ENCODE measurements at regions not wholly inside any gene's neighbourhood (a gene's known extent, or its start where the extent isn't known, plus 50 kb on each side); places are given as distances from the start of the nearest gene placed in this dataset.

- TF ChIP-seq EP300 (conservative IDR thresholded peaks at IDR 0.05; ENCODE audit: poor library complexity, severe bottlenecking) (no peak), EZH2 (IDR thresholded peaks at IDR 0.05; ENCODE audit: borderline replicate concordance, insufficient read depth, low read length, poor library complexity, severe bottlenecking) (no peak)
Observed at GRCh38 chr4:183838987-183839712, 66.0 kb upstream of the STOX2 start (continued).

GRCh38 chr4:183840311-183840710, 64.8 kb upstream of the STOX2 start:
- no peaks in the 10 kb centered on the region for H3K79me2 ChIP-seq (replicated peaks; ENCODE audit: insufficient read depth, low read length)
- H3K27me3 ChIP-seq (ENCODE audit: insufficient read depth, low read depth, low read length) = no peaks in the 10 kb centered on the region
- no peak overlapping the region for H2AFZ ChIP-seq (ENCODE audit: low read depth, low read length)
- H3K9me2 ChIP-seq (ENCODE audit: insufficient read depth, low read length) = no peaks in the 10 kb centered on the region
- no peak overlapping the region for H3K9ac ChIP-seq (ENCODE audit: low read length)
- H3K4me2 ChIP-seq (ENCODE audit: low read length) = no peak overlapping the region
- no peaks in the 10 kb centered on the region for H4K20me1 ChIP-seq (ENCODE audit: insufficient read depth)
- no peaks in the 10 kb centered on the region for H3F3A ChIP-seq (ENCODE audit: insufficient read depth, low read length, poor library complexity, severe bottlenecking)
- no peak overlapping the region for H3K27ac ChIP-seq (ENCODE audit: low read length)
- H3K9me3 ChIP-seq (ENCODE audit: low read length) = no peaks in the 10 kb centered on the region
- H3K36me3 ChIP-seq (ENCODE audit: insufficient read depth, low read length) = no peaks in the 10 kb centered on the region
- no peak for TF ChIP-seq POLR2AphosphoS5 (IDR thresholded peaks at IDR 0.05)
- TF ChIP-seq CTCF (IDR thresholded peaks at IDR 0.05; ENCODE audit: poor library complexity, severe bottlenecking) = peak; percentile 94
- no peak for TF ChIP-seq REST (IDR thresholded peaks at IDR 0.05; ENCODE audit: borderline replicate concordance)
- peak; percentile 99 for TF ChIP-seq SMC3 (conservative IDR thresholded peaks at IDR 0.05; ENCODE audit: poor library complexity)
- TF ChIP-seq EP300 (conservative IDR thresholded peaks at IDR 0.05; ENCODE audit: poor library complexity, severe bottlenecking) = peak; percentile 20
- no peak for TF ChIP-seq MXI1 (conservative IDR thresholded peaks at IDR 0.05; ENCODE audit: poor library complexity, severe bottlenecking)
- no peak for TF ChIP-seq TAF1 (IDR thresholded peaks at IDR 0.05; ENCODE audit: low read depth)
- peak; percentile 98 for TF ChIP-seq RAD21 (conservative IDR thresholded peaks at IDR 0.05)
- no peak for TF ChIP-seq EZH2 (IDR thresholded peaks at IDR 0.05; ENCODE audit: borderline replicate concordance, insufficient read depth, low read length, poor library complexity, severe bottlenecking)
- H3K4me3 ChIP-seq (ENCODE audit: low read length) = no peak overlapping the region

GRCh38 chr4:183841001-183841400, 64.1 kb upstream of the STOX2 start:
- Histone ChIP-seq H3K27ac (ENCODE audit: low read length) (no peak overlapping the region), H3K4me3 (ENCODE audit: low read length) (no peak overlapping the region), H3K9ac (ENCODE audit: low read length) (no peak overlapping the region), H3K9me3 (ENCODE audit: low read length) (no peaks in the 10 kb centered on the region), H3K9me2 (ENCODE audit: insufficient read depth, low read length) (no peaks in the 10 kb centered on the region), H3K27me3 (ENCODE audit: insufficient read depth, low read depth, low read length) (no peaks in the 10 kb centered on the region), H4K20me1 (ENCODE audit: insufficient read depth) (no peaks in the 10 kb centered on the region), H2AFZ (ENCODE audit: low read depth, low read length) (no peak overlapping the region), H3F3A (ENCODE audit: insufficient read depth, low read length, poor library complexity, severe bottlenecking) (no peaks in the 10 kb centered on the region), H3K79me2 (replicated peaks; ENCODE audit: insufficient read depth, low read length) (no peaks in the 10 kb centered on the region), H3K4me2 (ENCODE audit: low read length) (no peak overlapping the region), H3K36me3 (ENCODE audit: insufficient read depth, low read length) (no peaks in the 10 kb centered on the region)
- no peak for TF ChIP-seq REST (IDR thresholded peaks at IDR 0.05; ENCODE audit: borderline replicate concordance)
- no peak for TF ChIP-seq POLR2AphosphoS5 (IDR thresholded peaks at IDR 0.05)
- TF ChIP-seq RAD21 (conservative IDR thresholded peaks at IDR 0.05) = no peak
- no peak for TF ChIP-seq MXI1 (conservative IDR thresholded peaks at IDR 0.05; ENCODE audit: poor library complexity, severe bottlenecking)
- no peak for TF ChIP-seq EZH2 (IDR thresholded peaks at IDR 0.05; ENCODE audit: borderline replicate concordance, insufficient read depth, low read length, poor library complexity, severe bottlenecking)
- no peak for TF ChIP-seq TAF1 (IDR thresholded peaks at IDR 0.05; ENCODE audit: low read depth)
- no peak for TF ChIP-seq SMC3 (conservative IDR thresholded peaks at IDR 0.05; ENCODE audit: poor library complexity)
- no peak for TF ChIP-seq EP300 (conservative IDR thresholded peaks at IDR 0.05; ENCODE audit: poor library complexity, severe bottlenecking)

Data from neural cell (in vitro differentiated cells).